AML-193 (cell line): ENCODE measurements at regions not wholly inside any gene's neighbourhood (a gene's known extent, or its start where the extent isn't known, plus 50 kb on each side); places are given as distances from the start of the nearest gene placed in this dataset.
"Not testable (repeated sequence)": the region's sequence is repeated elsewhere in the genome, so short reads cannot be mapped to it uniquely, and the experiment has no call there.

Experiments used
- DNase-seq, 2 experiments: peaks; one replicate each; lab custom pipeline; 2025; lab: John Stamatoyannopoulos, UW

DNA sequence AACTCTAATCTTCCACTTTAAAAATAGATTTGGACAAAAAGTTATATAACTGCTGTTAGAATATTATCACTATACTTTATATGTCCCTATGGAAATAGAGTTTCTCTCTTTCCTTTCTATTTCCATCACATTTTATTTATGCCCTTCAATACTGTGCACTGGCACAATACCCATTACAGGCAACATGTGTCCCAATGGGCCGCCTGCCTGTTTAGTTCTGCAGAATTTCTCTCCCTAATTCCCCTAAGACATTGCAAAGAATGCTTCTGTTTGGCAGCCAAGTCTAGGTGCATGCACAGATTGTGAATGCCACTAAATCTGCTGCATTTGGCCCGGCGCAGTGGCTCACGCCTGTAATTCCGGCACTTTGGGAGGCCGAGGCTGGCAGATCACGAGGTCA lies 520.4 kb upstream of the FLRT2 start:
- DNase-seq = no peak

- DNase-seq = no peak
These were observed 519.8 kb upstream of the FLRT2 start for GRCh38 chr14:85010186-85010585.

GRCh38 chr14:85016496-85016895 lies 513.4 kb upstream of the FLRT2 start:
- no peak for DNase-seq

DNA sequence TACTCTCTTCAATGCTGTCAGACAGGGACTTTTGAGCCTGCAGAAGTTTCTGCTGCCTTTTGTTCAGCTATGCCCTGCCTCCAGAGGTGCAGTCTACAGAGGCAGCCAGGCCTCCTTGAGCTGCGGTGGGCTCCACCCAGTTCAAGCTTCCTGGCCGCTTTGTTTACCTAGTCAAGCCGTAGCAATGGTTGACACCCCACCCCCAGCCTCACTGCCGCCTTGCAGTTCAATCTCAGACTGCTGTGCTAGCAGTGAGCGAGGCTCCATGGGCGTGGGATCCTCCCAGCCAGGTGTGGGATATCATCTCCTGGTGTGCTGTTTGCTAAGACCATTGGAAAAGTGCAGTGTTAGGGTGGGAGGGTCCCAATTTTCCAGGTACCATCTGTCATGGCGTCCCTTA lies 506.1 kb upstream of the FLRT2 start:
- not testable (repeated sequence) for DNase-seq

GRCh38 chr14:85024931-85025330 lies 505.0 kb upstream of the FLRT2 start:
- no peak for DNase-seq

- no peak for DNase-seq
These were observed 502.1 kb upstream of the FLRT2 start for GRCh38 chr14:85027681-85028370.

- DNase-seq = no peak
These were observed 492.5 kb upstream of the FLRT2 start for GRCh38 chr14:85037411-85037810.

- no peak for DNase-seq
These were observed 491.2 kb upstream of the FLRT2 start for GRCh38 chr14:85038526-85039352.

- DNase-seq = no peak
These were observed 490.7 kb upstream of the FLRT2 start for GRCh38 chr14:85039353-85039626.

GRCh38 chr14:85040046-85040685 lies 489.8 kb upstream of the FLRT2 start:
- DNase-seq = no peak

- DNase-seq = no peak
These were observed 488.3 kb upstream of the FLRT2 start for GRCh38 chr14:85041618-85042017.

DNA sequence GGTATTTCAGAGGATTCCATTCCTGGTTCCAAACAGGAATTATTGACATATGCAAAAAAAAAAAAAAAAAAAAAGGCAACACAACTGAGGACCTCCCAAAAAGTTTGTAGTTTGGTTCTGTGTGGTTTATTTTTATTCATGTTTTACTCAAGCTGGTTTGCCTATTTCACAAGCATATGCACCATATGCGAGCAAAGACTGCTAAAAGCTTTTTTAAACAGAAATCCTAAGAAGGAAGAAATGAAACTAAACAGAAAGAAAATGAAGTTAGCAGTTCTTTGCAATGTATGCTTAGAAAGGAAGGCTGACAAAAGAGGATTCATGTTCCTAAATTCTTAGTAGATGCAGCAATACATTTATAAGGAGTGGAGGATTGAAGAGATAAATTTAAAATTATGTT lies 487.6 kb upstream of the FLRT2 start:
- DNase-seq = no peak

DNA sequence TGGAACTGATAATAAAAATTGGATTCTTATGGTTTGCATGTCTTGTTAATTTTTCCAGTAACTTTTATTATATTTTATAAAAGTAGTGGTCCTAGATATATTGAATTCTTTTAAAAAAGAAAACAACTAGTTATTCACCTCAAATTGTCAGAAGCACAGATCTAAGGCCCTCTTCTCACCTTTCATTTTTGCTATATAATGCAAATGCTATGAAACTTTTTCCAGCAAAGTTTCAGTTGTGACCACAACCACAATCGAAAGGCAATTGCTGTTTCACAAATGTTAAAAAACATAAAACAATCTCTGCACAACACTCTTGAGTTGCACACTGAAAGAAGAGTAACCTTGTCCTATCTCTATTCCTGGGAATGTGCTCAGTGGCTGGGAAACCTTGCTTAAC lies 479.8 kb upstream of the FLRT2 start:
- DNase-seq = no peak

DNA sequence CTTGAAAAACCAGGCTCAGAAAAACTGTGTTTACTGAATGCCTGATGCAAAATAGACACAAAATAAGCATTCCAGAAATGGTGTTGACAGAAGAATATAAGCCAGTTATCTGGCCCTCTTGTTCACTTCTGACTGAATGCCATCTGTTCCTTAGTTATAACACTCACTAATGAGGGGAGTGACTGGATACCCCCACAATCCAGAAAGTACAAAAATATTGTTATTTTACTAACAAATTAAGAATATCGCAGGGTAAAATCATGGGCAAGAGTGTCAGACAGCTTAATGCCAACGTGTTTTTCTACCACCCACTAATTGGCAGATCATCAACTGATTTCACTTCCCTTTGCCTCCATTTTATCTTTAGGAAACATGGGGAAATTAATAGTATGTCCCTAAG lies 477.3 kb upstream of the FLRT2 start:
- no peak for DNase-seq

- DNase-seq = no peak
These were observed 475.8 kb upstream of the FLRT2 start for GRCh38 chr14:85054178-85054577.

GRCh38 chr14:85056267-85056666 lies 473.7 kb upstream of the FLRT2 start:
- DNase-seq = no peak

DNA sequence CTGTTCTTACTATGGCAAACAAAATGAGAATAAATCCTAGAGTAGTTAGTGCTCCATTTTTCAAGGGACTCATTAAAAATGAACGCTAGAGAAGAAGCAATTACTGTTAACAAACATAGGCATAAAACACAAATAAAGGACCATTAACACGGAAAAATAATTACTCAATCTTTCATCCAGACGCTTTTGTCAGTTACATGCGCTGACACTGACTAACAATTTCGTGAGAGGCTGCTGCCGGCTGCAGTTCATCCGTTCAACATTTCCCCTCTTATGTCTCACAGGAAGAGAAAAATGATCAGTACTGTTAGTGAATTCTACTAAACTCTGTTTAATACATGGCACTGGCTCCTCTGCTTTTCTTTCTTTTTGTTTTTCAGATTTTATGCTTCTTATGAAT lies 472.7 kb upstream of the FLRT2 start:
- DNase-seq = no peak

GRCh38 chr14:85058150-85058549 lies 471.8 kb upstream of the FLRT2 start:
- no peak for DNase-seq

DNA sequence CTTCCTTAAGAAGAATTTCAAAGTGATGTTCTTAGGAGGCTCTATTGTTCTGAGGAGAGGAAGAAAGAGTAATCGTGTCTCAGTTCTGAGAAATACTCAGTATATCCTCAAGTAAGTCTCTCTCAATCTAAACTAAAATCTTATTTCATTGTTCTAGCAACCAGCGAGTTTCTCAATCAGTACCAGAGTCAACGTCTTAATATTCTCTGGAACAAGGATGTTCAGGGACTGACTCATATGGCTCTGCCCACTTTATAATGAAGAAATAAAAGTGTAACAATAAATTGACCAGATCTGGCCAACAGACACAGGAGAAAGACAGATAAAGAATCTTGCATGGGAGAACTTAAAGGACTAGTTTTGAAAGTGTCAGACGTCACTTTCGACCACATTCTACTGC lies 469.8 kb upstream of the FLRT2 start:
- DNase-seq = no peak

DNA sequence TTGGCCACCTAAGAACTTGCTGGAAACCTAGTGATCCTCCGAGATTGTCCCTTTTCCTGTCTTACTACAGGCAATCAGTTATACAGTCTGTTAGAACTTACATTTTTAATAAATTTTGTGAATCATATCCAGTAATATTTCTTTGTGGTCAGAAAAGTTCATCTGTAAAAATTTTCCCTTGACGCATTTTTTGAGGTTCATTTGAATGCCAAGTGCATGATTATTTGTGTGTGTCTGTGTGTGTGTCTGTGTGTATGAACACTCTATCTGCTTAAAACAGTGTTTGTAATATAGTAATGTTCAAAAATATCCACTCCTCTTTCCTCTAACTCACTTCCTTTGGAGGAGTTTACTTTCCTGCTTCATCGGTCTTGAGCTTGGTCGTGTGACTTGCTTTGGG lies 468.7 kb upstream of the FLRT2 start:
- no peak for DNase-seq

DNA sequence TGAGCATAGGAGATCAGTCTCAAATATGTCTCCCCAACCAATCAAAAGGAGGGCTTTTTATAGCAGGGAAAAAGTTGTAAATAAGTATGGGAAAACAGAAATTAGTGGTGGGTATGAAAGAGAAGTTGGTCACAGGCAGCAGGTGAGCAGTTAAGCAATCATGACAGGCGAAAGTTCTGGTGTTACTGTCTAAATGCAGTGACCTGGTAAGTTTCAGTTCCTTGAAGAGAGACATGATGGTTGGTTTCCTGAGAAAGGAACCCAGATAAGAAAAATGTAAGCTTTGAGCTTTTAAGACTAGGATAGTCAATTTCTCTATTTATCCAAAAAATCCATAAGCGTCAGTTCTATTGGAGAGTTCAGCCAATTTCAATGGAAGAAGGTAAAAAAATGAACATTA lies 466.2 kb upstream of the FLRT2 start:
- DNase-seq = no peak

DNA sequence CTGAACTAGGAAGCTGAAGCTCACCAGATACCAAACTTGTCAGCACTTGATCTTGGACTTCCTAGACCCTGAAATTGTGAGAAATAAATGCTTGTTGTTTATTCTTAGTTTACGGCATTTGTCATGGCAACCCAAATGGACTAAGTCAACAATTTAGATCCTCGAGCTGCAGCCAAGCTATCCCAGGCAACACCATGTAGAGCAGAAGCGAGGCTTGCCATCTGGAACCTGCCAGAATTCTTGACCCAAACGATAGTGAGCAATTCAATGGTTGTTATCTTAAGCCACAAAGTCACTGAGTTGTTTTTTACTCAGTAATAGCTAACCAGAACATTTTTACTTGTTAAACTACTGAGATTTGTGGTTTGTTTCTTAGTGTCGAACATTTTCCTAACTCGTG lies 458.5 kb upstream of the FLRT2 start:
- no peak for DNase-seq

DNA sequence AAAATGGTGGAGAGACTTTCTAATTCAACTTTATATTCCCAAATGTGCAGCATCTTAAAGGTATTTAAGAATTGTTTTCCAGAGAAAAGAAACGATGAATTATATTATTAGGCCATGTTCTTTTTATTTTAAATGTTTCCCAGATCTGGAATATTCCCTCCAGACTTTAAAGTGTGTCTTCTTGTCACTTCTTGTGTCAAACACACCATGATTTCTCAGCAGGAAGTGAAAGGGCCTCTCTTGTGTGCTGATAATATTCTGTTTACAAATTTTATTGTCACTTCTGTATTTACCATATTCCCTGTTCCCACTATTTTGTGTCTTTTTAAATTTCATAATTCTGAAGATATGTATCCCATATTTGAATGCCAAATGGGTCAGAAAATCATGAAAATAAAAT lies 455.0 kb upstream of the FLRT2 start:
- no peak for DNase-seq
